ENCODE measurements at regions not wholly inside any gene's neighbourhood (a gene's known extent, or its start where the extent isn't known, plus 50 kb on each side); places are given as distances from the start of the nearest gene placed in this dataset.
A peak's percentile ranks its signal among the peaks of the same experiment; 100 is the strongest.

DNA sequence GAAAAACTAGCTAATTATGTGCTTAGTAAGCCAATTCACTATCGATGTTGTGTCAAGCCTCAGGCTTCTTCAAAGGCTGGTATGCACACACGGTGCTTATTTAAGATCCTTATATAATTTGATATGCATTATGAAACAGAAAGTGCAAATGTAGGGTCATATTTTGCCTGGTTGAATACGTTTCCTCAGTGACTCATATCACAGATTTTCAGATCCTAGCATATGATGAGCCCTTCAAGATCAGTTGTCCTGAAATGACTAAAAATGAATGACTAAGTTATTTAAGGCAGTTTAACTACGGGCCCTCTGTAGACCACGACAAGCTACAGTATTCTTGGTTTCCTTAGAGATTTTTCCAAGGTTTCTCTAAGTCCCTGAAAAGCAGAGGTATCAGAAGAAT, 778.3 kb downstream of the PRELID2 start:
- no peak for TF ChIP-seq CTCF (IDR thresholded peaks at IDR 0.05; ENCODE audit: low read depth, low read length)
- Histone ChIP-seq H3K4me3 (no peak overlapping the region), H3K27me3 (no peaks in the 10 kb centered on the region), H3K27ac (no peak overlapping the region), H3K36me3 (no peaks in the 10 kb centered on the region), H3K4me1 (ENCODE audit: low read depth) (no peaks in the 10 kb centered on the region), H3K9me3 (ENCODE audit: low read depth) (no peaks in the 10 kb centered on the region)
- no peak for DNase-seq (ENCODE audit: low read depth in 1 of 2, low spot score in 1 of 2)

DNA sequence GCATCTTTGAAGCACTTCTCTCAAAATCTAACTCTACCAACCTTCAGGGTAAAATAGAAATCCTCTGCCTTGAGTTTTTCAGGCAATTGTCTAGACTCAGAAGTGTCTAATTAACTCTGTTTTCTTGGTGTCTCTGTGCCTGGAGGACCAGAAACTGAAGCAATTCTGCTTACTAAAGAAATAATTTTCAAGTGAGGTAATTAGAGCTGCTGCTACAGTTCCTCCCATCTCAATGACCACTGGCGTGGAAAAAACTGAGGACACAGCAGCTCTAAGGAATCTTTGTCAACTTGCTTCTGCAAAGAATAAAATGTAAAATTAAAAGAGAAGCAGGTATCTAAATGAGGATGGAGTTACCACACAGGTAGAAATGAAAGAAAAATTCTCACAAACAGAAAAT, 785.0 kb downstream of the PRELID2 start:
- TF ChIP-seq CTCF (IDR thresholded peaks at IDR 0.05; ENCODE audit: low read depth, low read length) = no peak
- no peak overlapping the region for H3K4me3 ChIP-seq
- H3K27ac ChIP-seq = no peak overlapping the region
- no peaks in the 10 kb centered on the region for H3K4me1 ChIP-seq (ENCODE audit: low read depth)
- DNase-seq (ENCODE audit: low read depth in 1 of 2, low spot score in 1 of 2) = no peak
- no peaks in the 10 kb centered on the region for H3K36me3 ChIP-seq
- H3K9me3 ChIP-seq (ENCODE audit: low read depth) = no peaks in the 10 kb centered on the region
- no peaks in the 10 kb centered on the region for H3K27me3 ChIP-seq

GRCh38 chr5:145044970-145045369, 790.2 kb downstream of the PRELID2 start:
- no peak for DNase-seq (ENCODE audit: low read depth in 1 of 2, low spot score in 1 of 2)
- H3K27me3 ChIP-seq = no peaks in the 10 kb centered on the region
- H3K36me3 ChIP-seq = no peaks in the 10 kb centered on the region
- H3K4me1 ChIP-seq (ENCODE audit: low read depth) = no peaks in the 10 kb centered on the region
- no peaks in the 10 kb centered on the region for H3K9me3 ChIP-seq (ENCODE audit: low read depth)
- H3K27ac ChIP-seq = no peak overlapping the region
- no peak overlapping the region for H3K4me3 ChIP-seq
- TF ChIP-seq CTCF (IDR thresholded peaks at IDR 0.05; ENCODE audit: low read depth, low read length) = no peak

DNA sequence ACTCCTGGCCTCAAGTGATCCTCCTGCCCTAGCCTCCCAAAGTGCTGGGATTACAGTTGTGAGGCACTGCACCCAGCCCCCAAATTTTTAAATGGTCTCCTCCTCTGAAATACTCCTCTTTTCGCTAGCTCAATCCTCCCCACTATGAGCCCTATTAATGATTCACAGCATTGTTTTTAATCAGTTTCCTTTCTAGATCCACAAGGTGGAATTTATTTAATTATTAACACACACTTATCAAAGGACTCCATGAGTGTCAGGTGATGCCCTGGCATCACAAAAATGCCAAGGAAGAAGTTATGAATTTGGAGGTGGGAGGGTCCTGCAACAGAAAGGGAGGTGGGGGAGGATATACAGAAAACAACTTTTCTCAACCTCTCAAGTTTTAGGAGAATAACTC, 806.5 kb downstream of the PRELID2 start:
- Histone ChIP-seq H3K27ac (no peak overlapping the region), H3K27me3 (no peaks in the 10 kb centered on the region), H3K4me3 (no peak overlapping the region), H3K4me1 (ENCODE audit: low read depth) (peaks cover 11% of the 10 kb centered on the region), H3K9me3 (ENCODE audit: low read depth) (no peaks in the 10 kb centered on the region), H3K36me3 (no peaks in the 10 kb centered on the region)
- TF ChIP-seq CTCF (IDR thresholded peaks at IDR 0.05; ENCODE audit: low read depth, low read length) = no peak
- no peak for DNase-seq (ENCODE audit: low read depth in 1 of 2, low spot score in 1 of 2)

DNA sequence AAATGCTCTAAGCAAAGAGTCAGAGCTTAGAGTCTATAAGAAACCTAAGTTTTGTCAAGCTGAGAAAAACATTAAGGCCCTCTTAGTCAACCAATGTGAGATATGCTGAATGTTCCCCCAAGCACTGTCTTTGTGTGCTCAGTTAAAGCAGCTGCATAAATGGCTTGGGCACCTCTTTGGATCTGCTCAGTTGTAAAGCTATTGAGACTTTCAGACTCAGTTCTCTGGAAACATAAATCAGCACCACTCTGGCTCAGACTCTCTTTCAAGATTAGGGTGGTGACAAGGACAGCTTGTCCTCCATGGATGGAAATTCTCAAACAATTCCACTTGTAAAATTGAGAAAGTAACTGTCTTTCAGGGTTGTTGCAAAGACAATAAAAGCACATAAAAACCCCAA, 807.9 kb downstream of the PRELID2 start:
- Histone ChIP-seq H3K27ac (peak overlapping the region; percentile 53), H3K27me3 (no peaks in the 10 kb centered on the region), H3K4me1 (ENCODE audit: low read depth) (peaks cover 11% of the 10 kb centered on the region), H3K9me3 (ENCODE audit: low read depth) (no peaks in the 10 kb centered on the region), H3K36me3 (no peaks in the 10 kb centered on the region), H3K4me3 (no peak overlapping the region)
- peak in 1 of 2 donors; percentile 73 for DNase-seq (ENCODE audit: low read depth in 1 of 2, low spot score in 1 of 2)
- no peak for TF ChIP-seq CTCF (IDR thresholded peaks at IDR 0.05; ENCODE audit: low read depth, low read length)

- H3K27me3 ChIP-seq = no peaks in the 10 kb centered on the region
- no peak for DNase-seq (ENCODE audit: low read depth in 1 of 2, low spot score in 1 of 2)
- H3K27ac ChIP-seq = no peak overlapping the region
- H3K4me3 ChIP-seq = no peak overlapping the region
- no peaks in the 10 kb centered on the region for H3K9me3 ChIP-seq (ENCODE audit: low read depth)
- no peaks in the 10 kb centered on the region for H3K36me3 ChIP-seq
- H3K4me1 ChIP-seq (ENCODE audit: low read depth) = peaks cover 11% of the 10 kb centered on the region
- no peak for TF ChIP-seq CTCF (IDR thresholded peaks at IDR 0.05; ENCODE audit: low read depth, low read length)
These were observed 809.4 kb downstream of the PRELID2 start for GRCh38 chr5:145025775-145026174.

Data from cardiac muscle cell (in vitro differentiated cells and primary cell).